Inflammatory macrophage treated with lipopolysaccharide for 1 hour (primary cell): ENCODE measurements at regions not wholly inside any gene's neighbourhood (a gene's known extent, or its start where the extent isn't known, plus 50 kb on each side); places are given as distances from the start of the nearest gene placed in this dataset.
A peak's percentile ranks its signal among the peaks of the same experiment; 100 is the strongest.

Source experiments
- DNase-seq, 2 donors: peaks; one replicate each; pipeline ENCODE4 v3.0.0-alpha.2; 2020 to 2022

GRCh38 chr6:156510242-156510641 lies 266.9 kb upstream of the ARID1B start:
- no peak for DNase-seq

- no peak for DNase-seq
Measured at GRCh38 chr6:156509496-156509895, 267.7 kb upstream of the ARID1B start.

GRCh38 chr6:156508923-156509322 lies 268.3 kb upstream of the ARID1B start:
- DNase-seq: peak in 1 of 2 donors; percentile 2

GRCh38 chr6:156508126-156508525 lies 269.1 kb upstream of the ARID1B start:
- no peak for DNase-seq

GRCh38 chr6:156507656-156508055 lies 269.5 kb upstream of the ARID1B start:
- DNase-seq: no peak

GRCh38 chr6:156507106-156507505 lies 270.1 kb upstream of the ARID1B start:
- DNase-seq: no peak

- DNase-seq: no peak
Measured at GRCh38 chr6:156502969-156503504, 274.1 kb upstream of the ARID1B start.

GRCh38 chr6:156497618-156498017 lies 279.6 kb upstream of the ARID1B start:
- no peak for DNase-seq

GRCh38 chr6:156487877-156488276 lies 289.3 kb upstream of the ARID1B start:
- DNase-seq: no peak

- DNase-seq: no peak
Measured at GRCh38 chr6:156485150-156485549, 292.0 kb upstream of the ARID1B start.

GRCh38 chr6:156474507-156475120 lies 302.6 kb upstream of the ARID1B start:
- no peak for DNase-seq

- DNase-seq: no peak
Measured at GRCh38 chr6:156471000-156471399, 306.2 kb upstream of the ARID1B start.

- no peak for DNase-seq
Measured at GRCh38 chr6:156464100-156464878, 312.9 kb upstream of the ARID1B start.

- no peak for DNase-seq
Measured at GRCh38 chr6:156461647-156462046, 315.5 kb upstream of the ARID1B start.

- DNase-seq: no peak
Measured at GRCh38 chr6:156457601-156458000, 319.6 kb upstream of the ARID1B start.

- no peak for DNase-seq
Measured at GRCh38 chr6:156455847-156456246, 321.3 kb upstream of the ARID1B start.

GRCh38 chr6:156454867-156455266 lies 322.3 kb upstream of the ARID1B start:
- no peak for DNase-seq

- no peak for DNase-seq
Measured at GRCh38 chr6:156451726-156452125, 325.5 kb upstream of the ARID1B start.

GRCh38 chr6:156451088-156451487 lies 326.1 kb upstream of the ARID1B start:
- DNase-seq: no peak

GRCh38 chr6:156450421-156450820 lies 326.8 kb upstream of the ARID1B start:
- DNase-seq: no peak

- DNase-seq: no peak
Measured at GRCh38 chr6:156449569-156449968, 327.6 kb upstream of the ARID1B start.

GRCh38 chr6:156449128-156449527 lies 328.1 kb upstream of the ARID1B start:
- no peak for DNase-seq

- DNase-seq: no peak
Measured at GRCh38 chr6:156448579-156448978, 328.6 kb upstream of the ARID1B start.

- no peak for DNase-seq
Measured at GRCh38 chr6:156440688-156441087, 336.5 kb upstream of the ARID1B start.
